ENCODE measurements at regions not wholly inside any gene's neighbourhood (a gene's known extent, or its start where the extent isn't known, plus 50 kb on each side); places are given as distances from the start of the nearest gene placed in this dataset.

- no peak for TF ChIP-seq CTCF (IDR thresholded peaks at IDR 0.05)
- no peak for TF ChIP-seq POLR2A (IDR thresholded peaks at IDR 0.05)
Observed at GRCh38 chr15:22735781-22736180, 50.7 kb upstream of the NIPA1 start.
